DMS79 (cell line): ENCODE measurements at regions not wholly inside any gene's neighbourhood (a gene's known extent, or its start where the extent isn't known, plus 50 kb on each side); places are given as distances from the start of the nearest gene placed in this dataset.

Source experiments
- DNase-seq: peaks from one replicate; lab custom pipeline; 2025; lab: John Stamatoyannopoulos, UW

DNA sequence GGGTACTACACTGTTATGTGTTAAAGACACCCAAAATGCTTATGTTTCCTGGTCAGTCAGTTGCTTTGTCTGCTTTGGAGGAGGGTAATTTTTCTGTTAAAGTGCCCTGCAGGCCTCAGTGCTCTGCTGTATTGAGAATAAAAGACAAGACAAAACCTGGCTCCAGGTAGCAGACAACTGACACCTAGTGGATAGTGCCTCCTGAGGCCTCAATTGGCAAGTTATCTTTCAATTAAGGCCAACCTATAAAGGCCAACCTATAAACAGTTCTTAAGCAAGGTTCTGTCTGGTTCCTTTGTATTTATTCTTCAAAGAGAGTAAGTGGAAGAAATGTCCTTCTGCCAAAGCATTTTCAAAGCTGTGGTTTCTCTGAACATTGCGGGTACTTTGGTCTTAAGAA, 773.8 kb downstream of the MECOM start:
- DNase-seq: no peak

DNA sequence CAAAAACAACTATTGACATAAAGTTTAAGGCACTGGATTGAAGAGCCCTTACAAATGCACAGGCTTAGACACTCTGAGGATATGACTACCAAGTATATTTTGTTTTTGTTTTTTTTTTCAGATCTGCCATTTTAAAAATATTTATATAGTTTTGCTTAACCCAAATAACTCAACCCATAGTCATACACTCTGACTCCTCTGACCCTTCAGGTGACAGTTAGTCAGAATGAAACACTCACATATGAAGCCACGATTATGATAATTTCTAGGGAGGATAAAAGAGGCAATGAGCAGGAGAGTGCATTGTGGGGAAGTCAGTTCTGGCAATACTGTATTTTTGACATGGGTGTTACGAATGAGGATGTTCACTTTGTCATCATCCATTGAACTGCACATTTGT, 774.7 kb downstream of the MECOM start:
- DNase-seq: no peak

DNA sequence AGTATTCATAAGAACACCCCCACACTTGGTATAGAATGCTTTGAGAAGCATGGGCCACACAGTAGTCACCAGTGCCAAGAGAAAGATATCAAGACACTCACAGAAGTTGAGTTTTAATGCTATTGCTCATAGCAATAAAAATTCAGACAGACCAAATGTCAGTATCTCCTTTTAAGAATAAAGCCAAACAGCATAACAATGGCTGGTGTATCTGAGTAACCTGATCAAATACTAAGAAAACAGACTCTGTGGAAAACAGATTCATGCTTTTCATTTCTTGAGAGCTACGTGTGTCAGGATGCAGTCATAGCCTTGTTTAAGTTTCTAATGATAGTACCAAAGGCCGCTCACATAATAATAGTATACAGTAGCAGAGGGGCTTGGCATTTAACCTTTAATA, 778.5 kb downstream of the MECOM start:
- no peak for DNase-seq

DNA sequence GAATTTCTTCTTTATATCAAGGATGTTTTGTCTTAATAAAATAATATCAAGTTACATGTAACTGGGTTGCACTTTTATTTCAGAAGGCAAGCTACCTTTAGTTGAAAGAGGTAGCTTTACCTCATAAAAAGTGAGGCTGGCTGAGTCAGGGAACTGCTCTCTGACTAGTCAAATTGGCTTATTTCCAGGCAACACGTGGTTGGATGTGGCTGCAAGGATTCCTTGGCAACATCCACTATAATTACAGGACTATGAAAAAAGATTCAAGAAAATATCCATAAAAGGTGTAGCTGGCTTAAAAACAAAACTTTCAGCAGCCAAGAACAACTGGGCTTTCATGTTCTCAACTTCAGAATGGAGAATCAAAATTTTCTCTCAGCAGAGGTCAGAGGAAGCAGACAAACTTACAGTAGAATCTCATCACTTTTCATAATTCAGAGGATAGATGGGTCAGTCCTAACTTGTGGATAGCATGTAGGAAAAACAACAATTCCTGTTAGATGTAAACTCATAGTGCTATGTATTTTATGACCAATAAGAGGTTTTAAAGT, 779.1 kb downstream of the MECOM start:
- peak; percentile 15 for DNase-seq

DNA sequence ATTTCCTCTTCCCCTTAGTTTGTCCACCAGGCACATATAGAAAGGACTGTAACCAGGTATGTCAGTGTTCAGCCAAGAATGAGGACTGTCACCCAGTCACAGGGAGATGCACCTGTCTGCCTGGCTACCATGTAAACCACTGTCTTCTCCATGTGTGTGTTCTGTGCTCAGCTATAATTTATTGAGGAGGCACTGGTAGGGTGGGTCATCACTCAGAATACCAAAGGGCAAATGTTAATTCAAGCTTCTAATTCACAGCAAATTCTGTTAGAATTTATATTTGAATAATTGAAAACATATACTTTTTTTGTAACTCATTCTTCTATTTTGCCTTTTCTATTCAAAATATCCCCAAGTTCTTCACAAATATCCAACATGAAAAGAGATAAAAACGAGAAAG, 780.4 kb downstream of the MECOM start:
- no peak for DNase-seq

DNA sequence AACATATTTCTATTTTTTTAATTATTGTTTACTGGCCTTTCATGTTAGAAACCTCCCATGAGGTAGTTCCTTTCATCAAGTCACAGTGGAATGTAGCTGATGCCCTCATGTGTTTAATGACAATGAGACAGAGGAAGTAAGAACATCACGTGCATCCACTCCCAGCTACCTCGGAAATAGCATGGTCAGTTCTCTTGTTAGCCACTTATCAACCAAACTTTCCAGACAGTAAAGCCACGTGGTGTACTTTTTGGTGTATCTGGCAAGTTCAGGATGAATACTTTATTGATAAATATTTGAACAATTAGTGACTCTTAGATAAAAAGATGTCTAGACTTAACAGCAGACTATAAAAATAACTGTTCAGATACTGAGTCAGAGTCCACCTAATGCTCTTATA, 781.7 kb downstream of the MECOM start:
- DNase-seq: no peak

DNA sequence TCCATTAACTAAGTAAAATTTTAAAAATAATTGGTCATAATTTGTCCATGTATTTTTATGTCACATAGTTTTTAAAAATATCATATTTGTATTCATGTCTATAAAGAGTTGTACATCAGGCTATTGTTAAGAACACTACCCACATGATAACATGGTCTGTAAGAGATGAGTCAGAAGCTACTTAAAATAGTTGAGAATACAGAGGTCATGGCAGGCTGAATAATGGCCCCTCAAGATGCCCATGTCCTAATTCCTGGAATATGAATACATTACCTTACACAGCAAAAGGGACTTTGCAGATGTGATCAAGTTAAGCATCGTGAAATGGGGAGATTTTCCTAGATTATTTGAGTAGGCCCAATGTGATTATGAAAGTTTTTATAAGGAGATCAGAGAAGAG, 782.9 kb upstream of the GOLIM4 start:
- DNase-seq: no peak

DNA sequence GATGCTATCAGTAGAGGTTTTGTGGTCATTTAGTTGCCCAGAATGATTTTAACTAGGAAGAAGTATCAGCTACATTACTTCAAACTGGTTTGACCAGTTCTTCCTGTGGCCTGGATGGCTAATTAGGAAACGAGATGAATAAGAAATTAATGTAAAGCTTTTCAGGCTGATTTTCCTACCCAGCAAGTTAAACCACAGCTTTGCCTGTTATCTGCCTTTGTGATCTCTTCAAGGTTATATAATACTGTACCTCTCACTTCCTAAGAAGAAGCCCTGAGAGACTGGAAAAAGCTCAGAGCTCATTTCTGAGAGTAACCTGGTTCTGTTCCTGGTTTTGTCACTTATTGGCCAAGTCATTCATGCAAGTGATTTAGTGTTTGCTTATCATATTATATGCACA, 782.2 kb upstream of the GOLIM4 start:
- peak; percentile 78 for DNase-seq

DNA sequence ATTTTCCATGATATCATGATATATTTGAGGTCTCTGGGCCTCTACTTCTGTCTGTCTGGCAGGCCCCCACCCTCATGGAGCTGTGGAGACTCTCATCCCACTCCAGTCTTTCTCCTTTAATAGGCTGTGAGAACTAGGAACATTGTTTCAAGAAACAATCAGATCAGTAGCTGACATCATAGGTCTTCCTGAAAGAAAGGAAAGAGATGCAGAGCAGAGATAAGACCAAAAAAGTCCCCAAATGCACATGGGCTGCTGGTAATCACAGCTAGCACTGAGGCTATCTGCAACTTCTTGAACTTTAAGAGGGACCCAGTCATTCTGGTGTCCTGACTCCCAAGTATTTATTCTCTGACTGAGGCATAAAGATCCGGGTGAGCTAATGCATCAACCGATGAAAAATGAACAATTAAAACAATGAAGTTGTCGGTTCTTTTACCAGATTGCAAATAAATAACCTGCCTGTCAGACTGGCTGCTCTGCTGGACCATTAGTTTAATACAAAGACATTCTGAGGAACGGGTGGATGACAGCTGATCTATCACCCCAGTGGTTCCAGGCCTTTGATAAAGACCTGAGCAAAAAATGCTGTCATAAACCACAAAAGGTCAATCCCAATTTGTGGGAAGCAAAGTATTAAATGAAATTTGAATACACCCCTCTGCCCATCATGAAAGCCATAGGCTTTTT, 780.8 kb upstream of the GOLIM4 start:
- DNase-seq: no peak

DNA sequence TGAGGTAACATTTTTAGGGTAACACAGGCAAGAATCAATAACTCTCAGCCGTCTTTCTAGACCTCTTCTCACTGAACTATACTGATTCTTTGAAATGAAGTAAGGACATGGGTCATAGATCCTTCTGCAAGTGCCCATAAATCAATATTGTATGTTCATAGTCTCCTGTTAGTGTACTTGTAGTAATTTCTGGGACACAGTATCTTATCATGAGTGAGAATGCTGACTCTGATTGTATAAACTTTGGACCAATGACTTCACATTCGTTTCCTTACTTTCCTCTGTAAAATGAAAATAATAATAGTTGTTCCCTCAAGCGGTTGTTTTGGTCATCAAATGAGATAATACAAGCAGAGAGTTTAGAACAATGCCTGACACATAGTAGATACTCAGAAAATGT, 777.1 kb upstream of the GOLIM4 start:
- no peak for DNase-seq

DNA sequence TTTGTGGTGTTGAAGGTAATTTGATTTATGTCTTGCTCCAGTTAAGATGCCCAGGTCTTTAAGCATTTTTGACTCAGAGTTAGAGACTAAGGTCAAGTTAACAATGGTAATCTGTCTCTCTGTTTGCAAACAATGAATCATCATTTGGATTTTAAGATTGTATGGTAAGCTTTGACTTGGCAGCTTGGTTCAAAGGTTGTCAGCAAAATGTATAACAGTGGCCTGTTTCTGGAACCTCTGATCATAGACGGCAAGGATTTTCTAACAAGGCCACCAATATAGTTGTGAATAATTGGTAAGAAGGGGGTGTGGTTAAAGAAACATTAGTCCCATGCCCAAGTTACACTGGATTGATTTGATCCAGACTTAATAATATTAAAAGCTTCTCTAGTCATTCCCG, 775.2 kb upstream of the GOLIM4 start:
- no peak for DNase-seq

DNA sequence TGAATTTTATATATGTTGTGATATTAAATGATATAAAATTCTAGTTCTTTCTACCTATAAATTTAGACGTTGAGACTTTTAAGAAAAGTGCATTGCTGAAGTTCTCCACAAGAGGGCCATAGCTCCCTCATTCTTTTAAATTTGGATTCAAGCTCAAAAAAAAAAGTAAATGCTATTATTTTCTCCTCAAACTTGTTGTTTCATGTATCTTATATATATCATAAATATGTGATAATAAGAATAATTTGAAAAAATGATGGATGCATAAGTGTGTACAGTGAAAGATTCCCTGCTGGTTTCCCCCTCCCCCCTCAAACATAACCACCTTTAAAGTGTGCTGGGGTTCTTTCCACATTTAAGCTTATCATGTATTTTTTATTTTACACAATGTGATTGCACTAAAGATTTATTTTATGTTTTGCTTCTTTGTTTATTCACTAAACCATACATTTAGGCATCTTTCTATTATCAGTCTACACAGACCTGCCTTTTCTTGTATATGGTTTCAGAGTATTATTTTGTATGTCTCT, 769.4 kb upstream of the GOLIM4 start:
- DNase-seq: no peak

DNA sequence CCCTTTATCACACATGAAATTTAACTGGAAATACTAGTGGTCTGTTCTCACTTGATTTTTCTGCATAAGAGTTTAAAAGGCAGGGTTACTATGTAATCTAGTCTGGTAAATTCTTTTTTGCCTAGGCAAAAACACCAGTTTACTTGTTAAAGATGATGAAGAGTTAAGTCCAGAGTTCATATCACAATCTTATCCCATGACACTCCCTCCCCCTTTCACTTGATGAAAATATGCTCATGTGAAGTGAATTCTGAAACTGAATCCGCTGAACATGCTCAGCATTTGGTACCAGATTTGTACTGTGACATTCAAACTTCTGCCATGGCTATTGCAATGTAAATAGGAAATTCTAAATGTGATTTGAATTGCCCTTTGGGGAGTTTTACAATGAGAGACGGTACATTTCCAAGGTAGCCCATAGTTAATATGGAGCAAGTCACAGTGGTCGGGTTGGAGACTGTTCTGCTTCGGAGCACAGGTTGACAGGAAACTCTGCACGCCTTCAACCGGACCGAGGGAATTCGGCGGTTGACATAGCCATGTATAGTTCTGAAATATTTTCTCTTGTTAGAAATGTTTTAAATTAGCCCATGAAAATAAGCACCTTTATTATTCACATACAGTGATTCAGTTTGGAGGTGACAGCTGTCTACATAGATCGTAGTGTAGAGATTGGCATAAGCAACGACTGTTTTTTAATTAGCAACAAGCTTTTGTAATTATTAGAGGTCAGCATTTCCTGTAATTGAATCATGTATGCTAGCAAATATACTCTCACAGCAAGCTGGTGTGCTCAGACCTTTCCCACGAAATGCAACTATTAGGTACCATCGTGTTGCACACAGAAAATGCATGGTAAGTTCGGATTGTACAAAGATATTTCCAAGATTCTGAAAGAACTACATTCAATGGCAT, 768.6 kb upstream of the GOLIM4 start:
- DNase-seq: no peak

DNA sequence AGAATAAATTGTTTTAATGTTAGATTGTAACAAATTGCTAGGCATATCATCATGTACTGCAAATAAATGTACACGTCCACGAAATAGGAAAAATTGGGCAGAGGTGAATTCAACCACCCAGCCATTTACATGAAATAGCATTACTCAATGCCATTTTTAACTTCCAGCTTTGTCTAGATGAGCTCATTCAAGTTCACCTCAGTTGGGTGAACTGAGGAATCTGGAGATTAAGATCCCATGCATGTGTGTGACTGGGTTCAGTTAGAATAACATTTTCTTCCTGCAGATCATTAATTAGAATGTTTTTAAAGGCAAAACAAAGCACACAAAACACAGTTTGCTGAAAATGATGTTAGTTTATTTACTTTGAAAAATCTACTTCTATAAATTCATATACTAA, 767.8 kb upstream of the GOLIM4 start:
- no peak for DNase-seq

DNA sequence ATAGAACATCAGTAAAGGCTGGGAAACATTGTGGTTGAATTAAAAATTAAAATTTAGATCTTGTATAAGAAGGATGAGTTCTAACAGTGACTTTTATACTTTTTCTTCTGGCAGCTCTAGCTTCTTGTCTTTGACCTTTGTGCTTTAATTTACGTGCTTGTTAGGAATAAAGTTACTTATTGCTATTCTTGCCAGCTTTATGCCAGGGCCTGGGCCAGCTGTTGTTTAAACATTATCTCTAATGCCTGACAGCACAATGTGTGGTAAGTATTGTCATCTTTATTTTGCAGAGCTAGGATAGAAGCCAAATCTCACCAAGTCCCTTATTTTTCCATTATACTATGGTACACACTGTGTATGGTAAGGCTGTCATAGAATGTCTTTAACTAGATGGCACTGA, 766.7 kb upstream of the GOLIM4 start:
- no peak for DNase-seq

DNA sequence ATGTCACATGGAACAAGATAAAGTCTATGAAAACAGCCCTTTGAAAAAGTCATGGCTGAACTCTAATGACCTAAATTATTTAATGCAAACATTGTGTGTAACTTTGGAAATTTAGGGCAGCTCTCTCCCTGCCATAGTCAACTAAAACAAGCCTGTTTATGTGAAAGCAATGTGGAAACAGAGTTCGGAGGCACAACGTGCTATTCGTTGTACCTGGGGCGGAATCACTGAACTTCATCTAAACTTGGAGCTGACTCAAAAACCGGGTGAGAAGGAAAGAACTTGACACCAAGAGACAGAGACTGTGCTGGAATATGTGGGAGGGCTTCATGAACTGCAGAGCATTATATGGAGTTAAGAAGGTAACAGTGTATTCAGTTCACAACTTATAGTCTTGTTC, 764.9 kb upstream of the GOLIM4 start:
- DNase-seq: no peak

DNA sequence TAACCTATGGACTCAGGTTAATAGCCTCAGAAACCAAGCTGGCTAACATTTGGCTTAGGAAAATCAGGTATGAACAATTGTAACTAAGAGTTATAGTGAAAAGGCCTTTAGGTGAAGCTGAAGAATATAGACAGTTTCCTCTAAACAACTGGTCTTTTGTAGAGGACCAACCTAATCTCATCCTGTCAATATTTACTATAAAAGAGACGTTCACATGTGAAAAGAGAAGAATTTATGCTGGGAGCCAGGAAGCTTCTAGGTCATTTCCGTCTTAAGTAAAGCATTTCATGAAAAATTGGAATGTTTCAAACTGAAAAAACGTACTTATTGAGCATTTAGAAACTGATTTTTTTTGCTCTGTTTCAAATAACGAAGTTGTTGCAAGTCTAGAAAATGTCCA, 764.3 kb upstream of the GOLIM4 start:
- DNase-seq: no peak

DNA sequence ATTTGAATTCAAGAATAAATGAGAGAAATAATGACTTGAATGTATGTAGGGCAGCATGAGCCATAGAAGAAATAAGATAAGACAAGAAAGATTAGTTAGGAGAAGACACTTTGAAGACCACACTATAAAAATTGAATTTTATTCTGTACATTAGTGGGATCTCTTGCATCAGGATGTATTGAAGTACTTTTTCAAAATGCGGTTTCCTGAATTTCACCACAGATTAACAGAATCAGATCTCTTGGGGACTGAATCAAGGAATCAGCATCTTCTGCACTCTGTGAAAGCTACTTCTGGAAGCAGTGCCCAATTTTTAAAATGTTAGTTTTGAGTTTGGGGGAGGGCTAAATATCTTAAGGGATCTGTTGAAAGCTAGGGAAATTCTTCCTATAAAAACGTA, 763.9 kb upstream of the GOLIM4 start:
- DNase-seq: no peak

DNA sequence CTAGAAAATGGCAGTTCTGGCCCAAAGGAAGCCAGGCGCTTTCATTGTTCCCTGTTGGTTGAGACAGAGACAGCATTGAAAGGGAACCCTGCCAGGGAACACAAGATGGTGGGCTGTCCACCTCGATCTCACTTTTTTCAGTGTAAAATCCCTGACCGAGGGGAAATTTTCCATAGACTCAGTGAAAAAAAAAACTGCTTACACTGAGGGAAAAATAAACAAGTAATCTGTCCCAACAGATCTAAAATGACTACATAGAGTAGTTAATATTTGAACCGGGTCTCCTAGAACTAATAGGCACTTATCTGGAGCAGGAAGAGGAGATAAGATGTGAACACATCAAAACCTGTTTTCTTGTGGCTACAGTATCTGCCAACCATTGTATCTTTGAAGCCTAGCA, 763.4 kb upstream of the GOLIM4 start:
- no peak for DNase-seq

DNA sequence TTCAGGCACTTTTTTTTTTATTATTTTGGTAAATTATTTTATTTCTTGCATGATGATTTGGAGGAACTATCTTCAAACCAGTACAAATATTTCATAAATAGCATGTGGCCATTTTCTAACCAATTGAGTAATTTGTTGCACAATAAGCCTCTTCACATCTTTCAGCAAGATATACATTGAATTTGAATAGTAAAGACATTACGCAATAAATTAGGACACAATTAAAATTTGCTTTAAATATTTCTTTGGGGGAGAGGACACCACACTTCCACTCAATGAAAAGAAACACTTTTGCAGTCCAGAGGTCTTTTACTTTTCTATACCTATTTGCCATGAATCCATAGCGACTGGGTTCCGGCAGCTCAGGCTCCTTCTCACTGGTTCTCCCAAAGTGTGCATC, 762.6 kb upstream of the GOLIM4 start:
- no peak for DNase-seq

DNA sequence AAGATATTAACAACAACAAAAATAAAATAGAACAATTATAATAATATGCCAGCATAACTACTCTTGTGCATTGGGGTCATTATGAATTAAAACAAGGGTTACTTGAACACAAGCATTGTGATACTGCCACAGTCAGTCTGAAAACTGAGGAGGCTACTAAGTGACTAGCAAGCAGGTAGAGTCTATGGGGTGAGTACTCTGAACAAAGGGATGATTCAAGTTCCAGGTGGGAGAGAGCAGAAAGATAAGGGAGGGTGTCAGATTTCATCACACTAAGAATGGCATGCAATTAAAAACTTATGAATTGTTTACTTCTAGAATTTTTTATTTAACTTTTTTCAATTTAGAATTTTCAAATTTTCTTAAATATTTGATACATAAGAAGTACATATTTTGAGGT, 754.4 kb upstream of the GOLIM4 start:
- no peak for DNase-seq

DNA sequence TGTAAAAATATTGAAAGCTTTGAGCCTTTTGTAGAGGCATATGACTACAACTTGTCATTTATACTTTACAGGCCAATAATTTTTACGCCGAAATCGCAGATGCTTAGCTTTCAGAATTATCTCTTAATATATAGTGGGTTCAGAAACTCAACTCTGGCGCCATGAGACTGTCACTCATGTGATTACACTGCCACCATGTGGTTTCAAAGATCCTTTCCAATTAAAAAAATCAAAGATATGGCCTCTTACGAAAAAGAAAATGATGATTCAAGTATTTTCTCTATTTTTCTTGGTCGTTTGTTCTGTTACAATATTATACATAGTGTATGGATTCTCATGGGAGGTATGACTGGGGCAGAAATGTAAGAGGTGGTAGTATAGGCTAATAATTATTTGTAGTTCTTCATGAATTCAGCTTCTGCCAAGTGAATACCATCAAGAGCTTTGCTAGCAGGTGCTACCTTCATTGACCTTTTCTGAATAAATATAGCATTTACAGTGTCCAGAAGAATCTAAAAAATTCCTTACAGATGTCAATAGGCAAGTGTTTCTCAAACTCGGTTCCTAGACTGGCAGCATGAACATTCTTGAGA, 751.7 kb upstream of the GOLIM4 start:
- no peak for DNase-seq
